ENCODE measurements at regions not wholly inside any gene's neighbourhood (a gene's known extent, or its start where the extent isn't known, plus 50 kb on each side); places are given as distances from the start of the nearest gene placed in this dataset.

GRCh38 chr4:163773940-163774339 lies 279.4 kb downstream of the TMA16 start:
- no peak for DNase-seq

DNA sequence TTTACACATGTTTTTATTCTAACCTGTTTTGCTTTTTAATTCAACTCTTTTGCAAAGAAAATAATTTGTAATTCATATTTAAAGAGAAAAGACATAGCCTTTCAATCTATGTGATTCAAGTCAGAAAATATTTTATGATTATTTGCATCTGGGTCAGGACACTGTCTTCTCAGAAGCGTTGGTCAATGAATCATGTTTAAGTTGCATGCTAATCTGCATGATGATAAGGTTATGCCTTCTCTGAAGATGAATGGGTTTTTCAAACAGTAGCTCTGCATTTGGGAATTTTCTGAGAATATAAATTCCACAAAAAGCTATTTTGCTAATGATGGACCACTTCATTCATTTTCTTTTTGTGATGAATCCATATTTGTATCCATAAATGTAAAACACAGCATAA lies 282.5 kb downstream of the TMA16 start:
- DNase-seq = no peak

DNA sequence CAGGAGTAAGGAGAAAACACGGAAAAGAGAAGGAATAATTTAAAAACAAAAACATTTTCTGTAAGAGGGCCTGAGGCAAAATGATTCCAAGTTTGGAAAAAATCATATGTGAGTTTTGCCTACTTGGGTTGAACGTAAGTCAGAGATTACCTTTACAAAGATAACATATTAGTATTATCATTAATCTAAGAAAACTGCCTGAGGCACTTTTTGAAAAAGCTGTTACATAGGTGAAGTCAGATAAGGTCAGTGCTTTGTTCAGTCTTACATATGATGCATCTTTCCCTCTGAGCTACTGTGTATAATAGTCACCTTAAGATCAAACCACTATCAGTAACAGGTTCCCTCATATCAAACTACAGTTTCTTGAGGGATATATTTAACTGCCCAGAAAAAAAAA lies 287.2 kb downstream of the TMA16 start:
- DNase-seq = no peak

GRCh38 chr4:163790231-163790630 lies 295.7 kb downstream of the TMA16 start:
- DNase-seq = no peak

GRCh38 chr4:163795885-163796284 lies 301.4 kb downstream of the TMA16 start:
- DNase-seq = no peak

DNA sequence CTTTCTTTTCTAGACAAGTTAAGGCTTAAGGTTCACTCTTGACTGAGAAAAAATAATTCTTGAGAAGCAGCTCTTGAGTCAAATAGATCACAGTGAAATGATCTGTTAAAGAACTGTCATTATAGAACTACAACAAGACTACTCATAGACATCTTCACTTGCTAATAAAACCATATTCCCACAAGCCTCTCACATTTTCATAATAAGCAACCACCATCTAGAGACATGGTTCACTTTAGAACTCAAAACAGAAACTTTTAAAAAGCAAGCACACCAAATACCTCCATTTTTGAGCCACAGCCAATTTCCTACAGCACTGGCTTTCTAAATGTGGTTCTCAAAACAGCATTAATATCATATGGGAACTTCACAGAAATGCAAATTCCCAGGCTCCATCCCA lies 309.5 kb downstream of the TMA16 start:
- no peak for DNase-seq

- no peak for DNase-seq
These were observed 312.2 kb downstream of the TMA16 start for GRCh38 chr4:163806653-163807052.

DNA sequence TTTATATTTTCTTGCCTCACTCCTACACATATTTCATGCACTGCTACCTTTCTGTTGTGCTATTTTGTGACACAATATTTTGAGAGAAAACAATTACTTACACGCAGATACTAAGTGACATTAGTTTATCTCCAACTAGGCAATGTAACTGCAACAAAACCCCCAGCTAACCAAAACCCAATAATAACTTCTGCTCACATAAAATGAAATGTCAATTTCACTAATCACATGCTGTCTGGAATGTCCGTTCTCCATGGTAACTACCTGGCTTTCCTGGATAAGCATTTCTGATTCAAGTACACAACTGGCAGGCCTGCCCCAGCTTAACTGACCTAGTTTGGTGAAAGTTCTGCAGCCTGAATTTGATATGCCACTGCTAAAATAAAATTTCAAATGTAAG lies 313.5 kb downstream of the TMA16 start:
- no peak for DNase-seq

GRCh38 chr4:163810755-163811154 lies 316.3 kb downstream of the TMA16 start:
- DNase-seq = no peak

DNA sequence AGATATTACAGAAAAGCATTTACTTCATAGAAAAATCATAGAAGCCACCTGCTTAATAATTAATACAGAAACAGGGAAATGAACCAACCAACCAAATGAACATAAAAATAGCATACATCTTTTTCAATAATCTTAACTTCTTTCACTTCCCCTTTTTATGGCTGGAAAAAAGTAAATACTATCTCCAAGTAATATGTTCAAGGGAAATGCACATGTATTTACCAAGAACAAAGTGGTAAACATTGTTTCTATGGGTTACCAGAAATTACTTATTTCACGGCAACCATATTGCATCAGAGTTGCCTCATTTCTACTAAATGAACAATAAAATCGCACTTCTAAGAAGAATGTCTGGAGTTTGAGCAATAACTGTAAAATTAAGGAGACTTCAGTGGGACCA lies 321.3 kb downstream of the TMA16 start:
- no peak for DNase-seq

DNA sequence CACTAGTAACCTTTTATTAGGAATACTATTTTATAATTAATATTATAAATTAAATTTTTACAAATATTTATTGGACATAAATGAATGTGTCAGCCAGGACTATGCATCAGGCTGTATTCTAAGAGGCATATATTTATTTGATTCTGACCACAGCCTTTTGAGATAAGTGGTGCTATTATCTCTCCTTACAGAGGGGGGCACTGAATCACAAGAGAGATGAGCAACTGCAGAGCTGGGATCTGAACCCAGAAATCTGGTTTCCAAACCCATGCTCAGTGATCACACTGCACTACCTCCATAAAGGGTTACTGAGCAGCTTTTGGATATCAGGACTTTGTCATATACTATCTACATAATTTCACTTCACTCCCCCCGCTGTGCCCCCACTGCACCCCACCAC lies 322.0 kb downstream of the TMA16 start:
- no peak for DNase-seq

DNA sequence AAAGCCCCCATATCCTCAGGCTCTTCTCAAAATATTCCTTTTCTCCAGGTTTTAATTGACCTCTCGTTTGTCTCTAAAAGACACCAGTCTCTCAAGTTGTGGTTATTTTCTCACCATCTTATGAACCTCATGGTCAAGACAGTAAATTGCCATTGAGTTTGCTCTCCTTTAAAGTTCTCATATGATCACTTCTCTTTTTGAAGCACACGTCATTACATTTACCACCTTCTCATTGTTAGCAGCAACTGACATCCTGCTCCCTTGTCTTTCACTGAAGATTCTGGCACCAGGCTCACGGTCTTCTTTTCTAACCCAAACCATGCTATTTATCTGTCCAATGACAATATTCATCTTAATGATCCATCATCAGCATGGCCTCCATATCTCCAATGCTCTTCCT lies 324.2 kb downstream of the TMA16 start:
- DNase-seq = no peak

- no peak for DNase-seq
These were observed 339.2 kb downstream of the TMA16 start for GRCh38 chr4:163833669-163834068.

- no peak for DNase-seq
These were observed 351.5 kb downstream of the TMA16 start for GRCh38 chr4:163846008-163846407.

DNA sequence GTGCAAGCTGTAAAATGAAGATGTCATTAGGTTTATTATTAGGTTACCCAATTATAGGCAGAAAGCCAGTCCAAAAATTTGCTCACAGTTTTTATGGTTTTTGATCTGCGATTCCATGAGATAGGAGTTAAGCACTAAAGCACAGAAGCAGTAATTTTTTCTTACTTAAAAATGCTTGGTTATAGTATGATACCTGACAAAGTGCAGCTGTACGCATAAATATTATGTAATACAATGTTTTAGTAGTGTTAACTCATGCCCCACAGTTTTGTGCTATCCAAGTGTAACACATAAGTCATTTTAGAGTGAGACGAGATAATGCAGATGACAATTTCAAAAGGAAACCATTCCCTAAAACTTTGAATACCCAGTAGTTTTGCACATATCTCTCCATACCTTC lies 357.8 kb downstream of the TMA16 start:
- no peak for DNase-seq

DNA sequence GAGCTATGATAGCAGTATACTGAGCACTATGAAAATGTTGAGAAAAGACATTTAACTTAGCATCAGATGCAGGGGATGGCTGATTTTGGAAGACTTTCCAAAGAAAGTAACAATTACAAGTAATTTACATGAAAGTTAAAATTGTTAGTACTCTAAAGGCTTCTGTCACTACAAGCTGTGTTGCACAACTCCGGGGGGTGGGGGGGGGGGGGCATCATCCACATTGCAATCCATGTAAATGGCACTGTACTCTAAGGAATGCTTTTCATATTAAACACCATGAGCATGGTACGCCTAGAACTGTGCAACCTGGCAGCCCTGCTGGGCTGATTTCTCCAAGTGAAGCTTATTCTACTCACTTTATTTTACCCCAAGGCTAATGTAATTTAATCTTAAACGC lies 363.4 kb downstream of the TMA16 start:
- no peak for DNase-seq

GRCh38 chr4:163858515-163858914 lies 364.0 kb downstream of the TMA16 start:
- no peak for DNase-seq

GRCh38 chr4:163863082-163863481 lies 368.6 kb downstream of the TMA16 start:
- DNase-seq = no peak

- DNase-seq = no peak
These were observed 370.5 kb downstream of the TMA16 start for GRCh38 chr4:163865010-163865409.

GRCh38 chr4:163866728-163867315 lies 372.3 kb downstream of the TMA16 start:
- DNase-seq = no peak

GRCh38 chr4:163868445-163868844 lies 374.0 kb downstream of the TMA16 start:
- DNase-seq = no peak

DNA sequence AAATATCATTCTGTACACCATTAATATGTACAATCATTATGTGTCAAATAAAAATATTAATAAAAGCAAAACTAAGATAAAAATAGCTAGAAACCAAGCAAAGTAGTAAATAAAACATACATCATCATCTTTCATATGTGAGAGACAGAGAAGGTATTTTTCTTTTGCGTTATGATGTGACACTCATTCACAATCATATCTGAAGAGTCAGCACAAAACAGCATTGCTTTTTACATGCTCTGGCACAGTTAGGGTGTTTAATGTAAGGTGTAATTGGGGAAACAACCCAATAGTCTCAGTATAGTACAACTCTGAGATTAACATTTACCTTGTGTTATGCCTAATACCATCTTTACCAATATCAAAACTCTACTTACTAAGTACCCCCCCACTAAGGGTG lies 376.6 kb downstream of the TMA16 start:
- no peak for DNase-seq

DNA sequence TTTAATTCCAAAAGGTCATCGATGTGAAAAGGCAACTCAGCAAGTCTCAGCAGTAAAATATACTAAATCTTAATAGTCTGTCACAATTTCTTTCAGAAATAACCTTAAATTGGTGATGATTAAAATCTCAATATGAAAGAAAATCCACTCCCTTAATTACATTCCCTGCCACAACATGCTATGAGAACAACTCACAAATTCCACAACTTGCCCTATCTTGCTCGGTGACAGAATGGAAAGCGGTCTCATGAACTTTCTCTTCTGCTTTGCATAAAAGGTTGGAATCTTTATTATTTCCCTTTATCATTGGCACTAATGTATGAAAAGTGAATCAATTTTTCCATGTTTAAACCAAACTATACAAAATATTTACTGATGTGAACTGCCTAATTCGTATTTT lies 380.8 kb downstream of the TMA16 start:
- no peak for DNase-seq

DNA sequence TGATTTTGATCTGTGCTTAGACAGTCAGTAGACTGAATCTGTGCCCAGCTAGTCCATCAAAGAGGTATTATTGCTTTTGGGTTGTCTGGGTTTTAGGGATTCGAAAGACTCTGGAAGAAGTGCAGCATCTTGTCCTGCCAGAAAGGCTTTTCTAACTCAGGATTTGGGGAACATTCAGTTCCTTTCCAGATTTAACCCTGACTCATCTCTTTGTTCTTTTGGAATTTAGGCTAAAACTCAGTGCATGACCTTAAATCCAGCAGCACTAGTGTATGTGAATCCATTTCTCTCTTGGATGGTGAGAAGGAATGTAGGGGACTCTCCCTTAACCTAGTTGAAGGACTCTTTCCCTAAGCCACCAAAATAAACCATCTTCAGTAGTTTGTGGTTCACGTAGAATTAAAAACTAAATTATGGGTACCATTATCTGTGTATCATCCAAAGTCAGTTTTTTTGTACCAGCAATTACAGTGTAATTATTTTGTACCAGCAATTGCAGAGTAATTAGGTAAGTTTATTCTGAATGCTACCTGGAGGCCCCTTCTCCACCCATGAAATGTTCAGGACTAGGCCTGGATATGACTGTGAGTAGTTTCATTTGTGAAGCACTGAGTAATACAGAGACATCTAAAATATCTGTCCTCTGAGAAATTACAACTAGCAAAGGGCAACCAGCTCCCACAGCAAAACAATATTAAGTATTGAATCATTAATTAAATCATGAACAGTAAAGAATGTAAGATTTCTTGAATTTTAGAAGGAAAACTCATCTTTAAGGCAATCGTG lies 384.0 kb downstream of the TMA16 start:
- DNase-seq = no peak

DNA sequence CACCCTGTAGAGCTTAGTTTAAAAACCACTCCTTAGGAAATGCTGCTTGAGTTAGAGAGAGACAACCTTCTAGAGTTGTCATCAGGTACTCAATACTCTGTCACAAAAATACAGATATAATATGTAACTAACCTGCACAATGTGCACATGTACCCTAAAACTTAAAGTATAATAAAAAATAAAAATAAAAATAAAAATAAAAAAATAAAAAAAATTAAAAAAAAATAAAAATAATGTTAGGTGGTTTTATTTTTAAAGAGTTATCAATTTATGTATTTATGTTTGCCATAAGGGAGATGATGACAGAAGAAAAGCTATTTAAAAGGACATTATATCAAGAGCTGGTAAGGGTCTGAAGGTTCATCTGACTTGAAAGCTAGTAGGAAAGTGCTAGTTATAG lies 397.9 kb downstream of the TMA16 start:
- DNase-seq = no peak
